Stimulated activated naive CD8-positive, alpha-beta T cell treated with anti-CD3 and anti-CD28 coated beads, Interleukin-15, amount 100 ng/mL, for 72 hours (primary cell): ENCODE measurements at regions not wholly inside any gene's neighbourhood (a gene's known extent, or its start where the extent isn't known, plus 50 kb on each side); places are given as distances from the start of the nearest gene placed in this dataset.
A peak's percentile ranks its signal among the peaks of the same experiment; 100 is the strongest.

Source experiments
- ATAC-seq: fragments of 150-1000 bp; cut with Tn5 transposase; 2 replicates; pipeline ENCODE4 v1.10.0; 2021; ENCODE audit warnings: mild to moderate bottlenecking, moderate library complexity
- DNase-seq, 2 donors: peaks; one replicate each; pipeline ENCODE4 v3.0.0; 2021 to 2022
- H3K27ac Mint-ChIP-seq, 2 donors: one replicate each; pipeline ENCODE4 v1.8.0; 2022; ENCODE audit warnings: mild to moderate bottlenecking in 2 of 2, mixed read lengths in 2 of 2, moderate library complexity in 2 of 2
- H3K27me3 Mint-ChIP-seq: one replicate; pipeline ENCODE4 v1.8.0; 2022; ENCODE audit warnings: mixed read lengths
- H3K4me1 Mint-ChIP-seq: one replicate; pipeline ENCODE4 v1.8.0; 2022; ENCODE audit warnings: mild to moderate bottlenecking, mixed read lengths
- H3K4me3 Mint-ChIP-seq, 2 donors: one replicate each; pipeline ENCODE4 v1.8.0; 2022; ENCODE audit warnings: mild to moderate bottlenecking in 2 of 2, mixed read lengths in 2 of 2, moderate library complexity in 1 of 2
- H3K9me3 Mint-ChIP-seq, 2 donors: one replicate each; pipeline ENCODE4 v1.8.0; 2022; ENCODE audit warnings: mixed read lengths in 2 of 2

DNA sequence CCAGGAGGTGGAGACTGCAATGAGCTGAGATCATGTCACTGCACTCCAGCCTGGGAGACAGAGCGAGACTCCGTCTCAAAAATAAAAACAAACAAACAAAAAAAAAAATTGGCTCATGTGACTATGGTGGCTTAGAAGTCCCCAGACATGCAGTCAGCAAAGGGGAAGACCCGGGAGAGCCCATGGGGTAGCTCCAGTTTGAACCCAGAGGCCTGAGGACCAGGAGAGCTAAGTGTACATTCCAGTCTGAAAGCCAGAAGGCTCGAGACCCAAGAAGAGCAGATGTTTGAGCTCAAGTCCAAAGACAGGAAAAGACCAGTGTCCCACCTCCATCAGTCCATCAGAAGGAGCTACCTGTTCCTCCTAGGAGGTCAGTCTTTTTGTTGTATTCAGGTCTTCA is 175.2 kb downstream of the TSHZ3 start:
- ATAC-seq (no peak), DNase-seq (no peak)
- Mint-ChIP-seq H3K9me3 (peaks cover 4 to 11% of the 10 kb centered on the region in 2 donors), H3K4me3 (no peak overlapping the region), H3K27ac (peak overlapping the region in 1 of 2 donors; percentile 13), H3K4me1 (no peaks in the 10 kb centered on the region), H3K27me3 (peaks cover 38% of the 10 kb centered on the region)

DNA sequence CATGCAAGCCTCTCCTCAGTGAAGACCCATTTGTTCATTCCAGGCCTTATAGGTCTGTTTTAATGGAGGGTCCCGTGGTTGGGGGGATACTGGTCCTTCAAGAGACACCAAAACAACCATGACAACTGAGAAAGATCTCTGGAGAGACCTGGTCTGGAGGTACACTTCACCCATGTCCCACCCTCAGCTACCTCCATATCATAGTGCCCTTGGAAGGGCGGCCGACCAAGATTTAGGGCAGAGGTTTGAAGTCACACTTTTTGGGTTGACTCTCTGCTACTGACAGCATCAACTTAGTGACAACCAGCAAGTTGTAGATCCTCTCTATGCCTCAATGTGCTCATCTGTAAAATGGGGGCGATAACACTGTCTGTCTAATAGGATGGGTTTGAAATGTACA is 177.3 kb downstream of the TSHZ3 start:
- no peak for DNase-seq
- Mint-ChIP-seq H3K27ac (no peak overlapping the region), H3K4me3 (no peak overlapping the region), H3K9me3 (peaks cover 0 to 5% of the 10 kb centered on the region in 2 donors), H3K27me3 (peaks cover 36% of the 10 kb centered on the region), H3K4me1 (peaks cover 6% of the 10 kb centered on the region)
- no peak for ATAC-seq

DNA sequence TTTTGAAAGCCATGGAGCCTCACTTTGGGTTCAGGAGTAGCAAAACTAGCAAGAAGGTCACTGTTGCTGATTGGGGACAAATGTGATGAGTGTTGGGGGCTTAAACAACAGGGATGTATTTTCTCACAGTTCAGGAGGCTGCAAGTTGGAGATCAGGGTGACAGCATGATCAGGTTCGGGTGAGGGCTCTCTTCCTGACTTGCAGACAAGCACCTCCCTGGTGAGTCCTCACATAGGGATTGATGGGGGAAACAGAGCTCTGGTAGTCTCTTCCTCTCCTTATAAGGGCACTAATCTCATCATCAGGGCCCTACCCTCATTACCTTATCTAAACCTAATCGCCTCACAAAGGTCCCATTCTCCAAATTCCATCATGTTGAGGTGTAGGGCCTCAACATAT is 179.2 kb downstream of the TSHZ3 start:
- no peak for DNase-seq
- peaks cover 47% of the 10 kb centered on the region for H3K27me3 Mint-ChIP-seq
- no peaks in the 10 kb centered on the region for H3K9me3 Mint-ChIP-seq
- no peak for ATAC-seq
- no peak overlapping the region for H3K27ac Mint-ChIP-seq
- H3K4me1 Mint-ChIP-seq, result peaks cover 6% of the 10 kb centered on the region
- H3K4me3 Mint-ChIP-seq, result no peak overlapping the region

DNA sequence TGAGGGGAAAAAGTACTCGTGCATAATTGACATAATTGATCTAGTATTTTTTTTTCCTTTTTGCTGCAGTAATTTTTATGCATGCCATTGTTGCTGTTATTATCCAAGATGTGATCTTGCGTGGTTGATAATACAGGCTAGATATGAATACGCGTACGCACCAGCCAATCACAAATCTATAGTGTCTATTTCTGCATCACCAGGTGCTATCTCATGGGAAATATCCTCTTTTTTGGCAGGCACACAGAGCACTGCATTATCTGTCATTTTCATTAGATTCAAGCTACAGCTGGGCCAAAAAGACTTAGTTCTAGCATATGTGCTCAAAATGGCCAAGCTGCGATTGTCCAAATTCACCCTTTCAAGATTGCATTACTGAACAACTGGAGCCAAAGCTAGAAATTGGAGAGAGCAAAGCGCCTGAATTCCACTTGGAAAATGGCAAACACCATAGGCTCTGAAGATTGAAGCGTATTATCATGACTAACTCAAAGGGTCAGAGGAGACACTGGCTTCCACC is 181.1 kb downstream of the TSHZ3 start:
- Mint-ChIP-seq H3K4me1 (peaks cover 6% of the 10 kb centered on the region), H3K27ac (no peak overlapping the region), H3K27me3 (peaks cover 58% of the 10 kb centered on the region), H3K9me3 (no peaks in the 10 kb centered on the region), H3K4me3 (no peak overlapping the region)
- DNase-seq (no peak), ATAC-seq (no peak)

DNA sequence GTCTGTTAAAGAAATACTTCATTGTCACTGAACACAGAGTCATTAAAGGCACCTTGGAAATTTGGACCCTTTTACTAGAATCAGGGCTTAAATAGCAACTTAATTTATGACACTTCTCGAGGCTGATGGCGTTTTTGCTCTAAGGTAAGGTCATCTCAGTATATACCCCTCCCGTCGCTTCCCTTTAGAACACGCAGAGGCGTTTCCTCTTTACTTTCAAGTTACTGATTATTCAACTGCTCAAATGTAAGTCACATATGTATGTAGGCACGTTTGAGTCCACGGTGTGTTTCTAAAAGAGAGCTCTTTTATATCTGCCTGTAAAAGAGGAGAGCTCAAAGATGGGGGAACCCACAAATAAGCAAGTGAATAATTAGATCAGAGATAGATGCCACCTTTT is 181.5 kb downstream of the TSHZ3 start:
- Mint-ChIP-seq H3K4me1 (peaks cover 6% of the 10 kb centered on the region), H3K4me3 (no peak overlapping the region), H3K9me3 (no peaks in the 10 kb centered on the region), H3K27ac (peak overlapping the region in 1 of 2 donors; percentile 79), H3K27me3 (peaks cover 61% of the 10 kb centered on the region)
- ATAC-seq (no peak), DNase-seq (no peak)

DNA sequence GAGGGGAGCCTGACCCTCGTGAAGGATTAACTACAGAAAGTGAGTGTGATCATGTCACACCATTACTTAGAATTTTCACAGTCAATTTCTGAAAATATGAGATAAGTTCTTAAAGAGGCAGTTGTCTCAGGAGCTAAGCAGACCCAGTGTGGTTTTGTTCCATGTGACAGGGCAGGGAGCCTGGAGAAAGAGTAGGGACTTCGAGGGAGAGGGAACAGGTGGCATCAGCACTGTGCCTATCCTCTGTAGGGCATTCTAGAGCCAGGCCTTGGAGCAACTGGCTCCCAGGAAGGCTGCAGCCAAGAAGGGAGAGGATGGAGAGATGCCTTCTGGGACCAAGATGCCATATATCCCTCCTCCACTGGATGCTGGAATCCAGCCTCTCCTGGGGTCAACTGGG is 183.0 kb downstream of the TSHZ3 start:
- H3K27ac Mint-ChIP-seq, result peak overlapping the region in 1 of 2 donors; percentile 83
- ATAC-seq, result no peak
- H3K4me1 Mint-ChIP-seq, result peaks cover 6% of the 10 kb centered on the region

DNA sequence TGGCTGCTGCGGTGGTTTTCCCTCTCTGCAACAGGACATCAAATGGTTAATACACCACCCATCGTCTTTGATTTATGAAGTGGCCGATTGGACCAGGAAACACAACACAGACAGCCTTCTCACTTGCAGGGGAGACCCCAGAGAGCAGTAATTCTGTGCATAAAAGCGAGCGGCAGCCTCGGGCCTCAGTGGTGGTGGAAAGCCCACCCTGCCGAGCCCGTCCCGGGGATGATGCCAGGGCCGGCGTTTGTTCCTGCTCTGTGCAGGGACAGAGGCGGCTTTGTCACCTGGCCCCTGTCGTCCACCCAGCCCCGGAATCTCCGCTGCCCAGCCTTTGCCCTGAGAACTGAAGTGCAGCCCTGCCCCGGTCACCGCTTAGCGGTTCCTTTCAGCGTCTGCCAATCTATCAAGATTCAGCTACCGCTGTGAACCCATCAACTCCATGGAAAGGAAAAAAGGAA is 184.4 kb downstream of the TSHZ3 start:
- no peak for DNase-seq
- Mint-ChIP-seq H3K27me3 (peaks cover 63% of the 10 kb centered on the region), H3K27ac (no peak overlapping the region), H3K4me1 (peaks cover 6% of the 10 kb centered on the region), H3K4me3 (no peak overlapping the region), H3K9me3 (no peaks in the 10 kb centered on the region)
- ATAC-seq, result no peak

More for the DNA sequence above, 183.0 kb downstream of the TSHZ3 start:
- Mint-ChIP-seq H3K4me3 (no peak overlapping the region), H3K9me3 (no peaks in the 10 kb centered on the region), H3K27me3 (peaks cover 68% of the 10 kb centered on the region)
- DNase-seq, result no peak

DNA sequence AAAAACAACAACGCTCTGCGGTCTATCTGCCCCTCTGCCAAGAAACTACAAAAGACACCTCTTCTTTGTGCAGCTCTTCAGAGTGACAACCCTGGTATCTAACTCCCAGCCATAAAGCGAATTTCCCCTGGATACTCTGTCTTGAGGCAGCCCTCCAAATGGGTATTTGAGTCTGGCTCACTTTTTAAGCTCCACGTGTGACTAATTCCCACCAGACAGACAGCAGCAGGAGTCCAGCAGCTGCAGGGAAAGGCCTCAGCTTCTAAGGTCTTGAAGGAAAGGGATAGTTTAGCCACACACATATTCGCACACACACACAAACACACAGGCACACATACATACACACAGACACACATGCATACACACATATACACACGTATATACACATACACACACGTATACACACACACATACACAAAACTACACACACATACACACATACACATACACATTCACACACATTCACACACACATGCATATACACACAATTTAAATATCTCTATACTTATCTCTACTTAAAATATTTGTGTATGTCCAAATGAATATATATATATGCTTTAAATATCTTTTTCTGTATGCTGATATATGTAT is 188.8 kb downstream of the TSHZ3 start:
- DNase-seq, result no peak
- Mint-ChIP-seq H3K4me3 (no peak overlapping the region), H3K27me3 (peaks cover 32% of the 10 kb centered on the region), H3K4me1 (no peaks in the 10 kb centered on the region), H3K9me3 (no peaks in the 10 kb centered on the region), H3K27ac (no peak overlapping the region)
- no peak for ATAC-seq

DNA sequence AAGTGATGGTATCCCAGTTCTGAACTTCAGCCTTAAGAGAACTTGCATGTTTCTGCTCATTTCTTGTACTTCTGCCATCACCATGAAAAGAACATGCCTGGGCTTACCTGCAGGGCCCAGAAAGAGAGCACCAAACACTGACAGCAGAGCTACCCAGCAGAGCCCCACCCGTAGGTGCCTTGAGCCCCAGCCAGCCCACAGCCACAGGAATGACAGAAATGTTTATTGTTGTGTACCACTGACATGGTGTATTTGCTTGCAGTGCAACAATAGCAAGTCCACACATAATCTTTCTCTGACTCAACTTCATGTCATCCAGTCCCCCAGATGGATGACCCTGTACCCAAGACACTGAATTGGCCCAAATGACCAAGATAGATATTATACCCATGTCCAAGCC is 195.2 kb downstream of the TSHZ3 start:
- no peaks in the 10 kb centered on the region for H3K27me3 Mint-ChIP-seq
- ATAC-seq (no peak), DNase-seq (no peak)
- H3K4me3 Mint-ChIP-seq, result no peak overlapping the region
- no peak overlapping the region for H3K27ac Mint-ChIP-seq
- no peaks in the 10 kb centered on the region for H3K9me3 Mint-ChIP-seq
- no peaks in the 10 kb centered on the region for H3K4me1 Mint-ChIP-seq

DNA sequence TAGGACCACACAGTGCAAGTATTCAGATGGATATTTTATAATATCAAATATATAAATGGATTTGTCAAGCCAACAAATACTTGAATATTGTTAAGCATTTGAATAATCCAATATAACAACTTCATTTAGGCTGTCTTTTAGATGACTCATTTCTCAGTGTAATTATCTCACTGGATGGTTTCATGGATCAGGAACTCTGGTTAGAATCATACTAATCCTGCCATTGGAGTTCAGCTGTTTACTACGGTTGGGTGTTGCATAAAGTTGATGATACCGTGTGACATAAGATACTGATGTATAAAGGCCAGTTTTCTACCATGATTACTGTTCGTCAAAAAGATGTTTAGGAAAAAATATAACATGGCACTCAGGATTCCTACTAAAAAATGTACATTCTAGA is 196.3 kb downstream of the TSHZ3 start:
- no peaks in the 10 kb centered on the region for H3K4me1 Mint-ChIP-seq
- ATAC-seq (no peak), DNase-seq (no peak)
- H3K27me3 Mint-ChIP-seq, result no peaks in the 10 kb centered on the region
- H3K27ac Mint-ChIP-seq, result no peak overlapping the region
- H3K4me3 Mint-ChIP-seq, result no peak overlapping the region
- no peaks in the 10 kb centered on the region for H3K9me3 Mint-ChIP-seq

DNA sequence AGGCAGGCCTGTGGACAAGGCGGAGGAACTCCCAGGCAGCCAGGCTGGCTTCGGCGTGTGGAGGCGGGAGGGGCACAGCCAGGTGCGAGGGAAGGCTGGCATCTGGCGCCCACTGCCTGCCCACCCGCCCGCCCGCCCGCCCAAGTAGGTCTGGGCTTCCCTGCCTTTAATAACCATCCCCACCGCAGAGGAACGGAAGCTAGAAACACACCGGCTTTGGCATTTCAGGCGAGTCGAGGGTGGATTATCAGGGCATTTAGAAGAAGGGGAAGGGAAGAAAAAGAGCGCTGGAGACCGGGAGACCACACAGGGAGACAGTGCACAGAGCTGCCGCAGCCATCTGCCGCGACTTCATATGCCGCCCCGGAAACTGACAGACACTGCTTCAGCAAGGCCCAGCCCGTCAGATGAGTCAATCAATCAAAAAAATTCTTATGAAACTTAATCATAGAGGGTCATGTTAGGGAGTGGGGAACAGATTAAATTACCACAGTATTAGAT is 199.7 kb downstream of the TSHZ3 start:
- DNase-seq (no peak), ATAC-seq (no peak)
- H3K27ac Mint-ChIP-seq, result no peak overlapping the region

DNA sequence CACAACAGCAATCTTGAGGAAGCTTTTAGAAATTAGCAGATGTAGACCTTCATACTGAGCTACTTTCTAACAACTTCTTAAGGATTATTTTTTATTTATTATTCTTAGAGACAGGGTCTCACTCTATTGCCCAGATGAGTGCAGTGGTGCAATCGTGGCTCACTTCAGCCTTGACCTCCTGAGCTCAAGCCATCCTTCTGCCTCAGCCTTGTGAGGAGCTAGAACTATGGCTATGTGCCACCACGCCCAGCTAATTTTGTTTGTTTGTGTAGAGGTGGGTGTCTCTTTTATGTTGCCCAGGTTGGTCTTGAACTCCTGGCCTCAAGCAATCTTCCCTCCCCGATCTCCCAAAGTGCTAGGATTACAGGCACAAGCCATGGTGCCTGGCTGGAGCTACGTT is 200.6 kb downstream of the TSHZ3 start:
- Mint-ChIP-seq H3K27ac (peak overlapping the region in 1 of 2 donors; percentile 12), H3K27me3 (no peaks in the 10 kb centered on the region), H3K4me3 (no peak overlapping the region), H3K9me3 (no peaks in the 10 kb centered on the region), H3K4me1 (no peaks in the 10 kb centered on the region)
- DNase-seq (no peak), ATAC-seq (no peak)

More for the DNA sequence above, 199.7 kb downstream of the TSHZ3 start:
- H3K27me3 Mint-ChIP-seq, result no peaks in the 10 kb centered on the region
- H3K9me3 Mint-ChIP-seq, result no peaks in the 10 kb centered on the region
- no peaks in the 10 kb centered on the region for H3K4me1 Mint-ChIP-seq
- no peak overlapping the region for H3K4me3 Mint-ChIP-seq

DNA sequence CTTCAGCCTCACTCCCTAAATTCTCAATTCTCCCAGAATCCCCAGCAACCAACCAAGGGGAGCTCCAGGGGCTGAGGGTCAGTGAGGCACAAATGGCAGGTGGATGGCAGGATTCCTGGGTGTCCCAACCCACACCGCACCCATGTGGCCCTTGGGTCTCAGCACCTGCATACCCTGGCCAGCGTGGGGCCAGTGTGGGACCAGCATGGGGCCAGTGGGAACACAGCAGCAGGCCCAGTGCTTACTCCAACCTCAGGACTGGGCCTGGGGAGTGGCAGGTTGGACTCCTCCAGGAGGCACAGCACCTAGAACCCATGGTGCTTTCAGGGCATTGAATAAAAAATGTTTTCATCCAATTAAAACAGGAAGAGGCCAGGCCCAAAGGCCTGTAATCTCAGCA is 202.0 kb downstream of the TSHZ3 start:
- Mint-ChIP-seq H3K4me1 (no peaks in the 10 kb centered on the region), H3K9me3 (no peaks in the 10 kb centered on the region), H3K27ac (no peak overlapping the region), H3K4me3 (no peak overlapping the region), H3K27me3 (no peaks in the 10 kb centered on the region)
- ATAC-seq (no peak), DNase-seq (no peak)

DNA sequence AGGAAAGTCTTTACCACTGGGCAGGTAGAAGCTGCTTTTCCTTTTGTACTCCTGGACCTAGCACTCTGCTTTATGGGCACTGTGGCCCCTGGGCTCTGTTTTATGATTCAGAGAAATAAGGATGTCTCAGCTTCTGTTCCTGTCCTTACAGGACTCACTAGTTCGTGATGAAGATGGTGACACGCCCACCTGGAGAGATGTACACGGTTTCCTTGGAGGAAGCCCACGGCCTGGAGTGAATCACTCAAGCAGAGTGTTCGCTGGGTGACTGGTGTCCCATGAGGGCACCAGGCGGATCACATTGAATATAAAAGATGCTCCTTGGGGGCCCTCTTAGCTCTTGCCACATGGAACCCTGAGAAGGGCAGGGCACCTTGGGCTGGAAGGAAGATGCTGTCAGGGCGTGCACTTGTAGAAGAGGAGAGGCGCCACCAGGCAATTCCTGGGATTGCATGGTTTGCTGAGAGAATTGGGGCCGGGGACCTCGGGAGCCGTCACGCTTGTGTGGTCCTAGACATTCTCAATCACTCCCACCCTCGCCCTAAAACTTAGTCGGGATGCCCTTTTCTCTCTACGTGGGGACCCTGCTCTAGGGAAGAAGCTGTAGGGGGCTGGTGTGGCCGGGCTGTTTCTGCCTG is 202.6 kb downstream of the TSHZ3 start:
- Mint-ChIP-seq H3K27ac (no peak overlapping the region), H3K27me3 (peaks cover 1% of the 10 kb centered on the region), H3K4me3 (no peak overlapping the region), H3K4me1 (no peaks in the 10 kb centered on the region), H3K9me3 (no peaks in the 10 kb centered on the region)
- ATAC-seq (no peak), DNase-seq (no peak)

DNA sequence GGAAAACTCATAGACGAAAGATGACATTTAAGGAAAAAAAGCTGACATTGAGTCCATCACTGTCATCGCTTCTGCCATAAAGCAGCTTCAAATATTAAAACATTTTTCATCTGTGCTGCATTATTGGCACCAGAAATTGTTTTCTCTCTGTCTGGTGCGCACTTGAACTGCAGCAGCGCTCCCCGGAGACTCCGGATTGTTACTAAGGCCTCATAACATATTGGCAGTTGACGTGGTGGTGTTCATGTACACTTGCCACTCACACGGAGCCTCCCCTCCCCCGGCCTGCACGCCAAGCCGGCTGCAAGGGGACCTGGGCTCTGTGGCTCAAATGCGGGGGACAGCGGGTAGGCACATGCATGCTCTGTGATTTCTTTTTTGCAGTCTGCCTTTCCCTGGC is 203.2 kb downstream of the TSHZ3 start:
- Mint-ChIP-seq H3K27ac (no peak overlapping the region), H3K4me1 (no peaks in the 10 kb centered on the region), H3K4me3 (no peak overlapping the region), H3K9me3 (no peaks in the 10 kb centered on the region), H3K27me3 (peaks cover 8% of the 10 kb centered on the region)
- DNase-seq, result no peak
- no peak for ATAC-seq

DNA sequence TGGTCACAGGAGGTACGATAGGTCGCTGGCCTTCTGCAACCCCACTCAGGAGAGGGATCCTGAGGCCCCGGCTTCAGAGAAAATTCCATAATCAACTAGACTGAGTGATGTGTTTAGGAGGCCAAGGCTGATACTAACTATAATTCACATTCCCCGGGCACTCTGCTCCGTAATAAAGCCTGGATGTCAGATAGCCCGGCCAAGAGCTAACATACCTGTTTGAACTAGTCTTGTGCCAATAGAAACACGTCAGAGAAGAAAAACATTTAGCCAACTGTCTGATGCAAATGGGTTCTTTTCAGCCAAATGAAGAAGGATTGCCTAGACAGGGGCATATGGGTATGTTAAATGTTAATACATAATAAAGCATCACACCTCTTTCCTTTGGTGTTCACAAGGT is 204.2 kb downstream of the TSHZ3 start:
- H3K9me3 Mint-ChIP-seq, result no peaks in the 10 kb centered on the region
- DNase-seq (no peak), ATAC-seq (no peak)
- no peaks in the 10 kb centered on the region for H3K4me1 Mint-ChIP-seq
- no peak overlapping the region for H3K27ac Mint-ChIP-seq
- H3K4me3 Mint-ChIP-seq, result no peak overlapping the region
- H3K27me3 Mint-ChIP-seq, result peaks cover 12% of the 10 kb centered on the region
